LNCaP clone FGC (cell line): ENCODE measurements at regions not wholly inside any gene's neighbourhood (a gene's known extent, or its start where the extent isn't known, plus 50 kb on each side); places are given as distances from the start of the nearest gene placed in this dataset.

Source experiments
- DNase-seq: peaks from one replicate; pipeline ENCODE4 v3.0.0-alpha.2; 2011; ENCODE audit warnings: low read depth
- H3K4me3 ChIP-seq: 2 replicates; pipeline ENCODE4 v1.5.1; 2011; ENCODE audit warnings: mild to moderate bottlenecking, low read depth, low read length, control low read depth
- CTCF ChIP-seq: IDR thresholded peaks from 2 replicates; pipeline ENCODE4 v1.5.1; 2012; ENCODE audit warnings: mild to moderate bottlenecking; ENCODE audit not compliant: control insufficient read depth, insufficient read depth; ENCODE audit errors: extremely low read depth

- H3K4me3 ChIP-seq = no peak overlapping the region
- no peak for TF ChIP-seq CTCF
- DNase-seq = no peak
Observed at GRCh38 chr3:59246719-59247401, 197.0 kb upstream of the CFAP20DC start.

- no peak for DNase-seq
- TF ChIP-seq CTCF = no peak
- H3K4me3 ChIP-seq = no peak overlapping the region
Observed at GRCh38 chr3:59245859-59246501, 196.2 kb upstream of the CFAP20DC start.

- H3K4me3 ChIP-seq = no peak overlapping the region
- DNase-seq = no peak
- TF ChIP-seq CTCF = no peak
Observed at GRCh38 chr3:59245300-59245858, 195.6 kb upstream of the CFAP20DC start.

GRCh38 chr3:59244343-59244742, 194.5 kb upstream of the CFAP20DC start:
- DNase-seq = no peak
- no peak for TF ChIP-seq CTCF
- no peak overlapping the region for H3K4me3 ChIP-seq

GRCh38 chr3:59243476-59243875, 193.7 kb upstream of the CFAP20DC start:
- no peak for TF ChIP-seq CTCF
- DNase-seq = no peak
- no peak overlapping the region for H3K4me3 ChIP-seq

- DNase-seq = no peak
- no peak overlapping the region for H3K4me3 ChIP-seq
- no peak for TF ChIP-seq CTCF
Observed at GRCh38 chr3:59240666-59241255, 190.9 kb upstream of the CFAP20DC start.

- TF ChIP-seq CTCF = no peak
- no peak for DNase-seq
- no peak overlapping the region for H3K4me3 ChIP-seq
Observed at GRCh38 chr3:59237121-59237520, 187.3 kb upstream of the CFAP20DC start.
